ENCODE measurements at regions not wholly inside any gene's neighbourhood (a gene's known extent, or its start where the extent isn't known, plus 50 kb on each side); places are given as distances from the start of the nearest gene placed in this dataset.

- no peak for TF ChIP-seq SIX5 (IDR thresholded peaks at IDR 0.05; ENCODE audit: low read depth, low read length)
- no peak for TF ChIP-seq ZNF274 (IDR thresholded peaks at IDR 0.05; ENCODE audit: borderline replicate concordance, extremely low read depth, low read length)
- no peak for TF ChIP-seq FOSL1 (IDR thresholded peaks at IDR 0.05; ENCODE audit: insufficient read depth, low read depth, low read length)
- TF ChIP-seq EP300 (IDR thresholded peaks at IDR 0.05; ENCODE audit: borderline replicate concordance in 1 of 2, low read depth in 2 of 2, low read length in 2 of 2): no peak
- TF ChIP-seq POLR2AphosphoS5 (IDR thresholded peaks at IDR 0.05; ENCODE audit: low read depth, low read length): no peak
These were observed 177.5 kb downstream of the NXNL2 start (continued) for GRCh38 chr9:88712484-88712883.

Measured in H1 (cell line).